Skeletal muscle tissue (tissue), 3 donors: ENCODE measurements at regions not wholly inside any gene's neighbourhood (a gene's known extent, or its start where the extent isn't known, plus 50 kb on each side); places are given as distances from the start of the nearest gene placed in this dataset.
A peak's percentile ranks its signal among the peaks of the same experiment; 100 is the strongest.
"Not testable (repeated sequence)": the region's sequence is repeated elsewhere in the genome, so short reads cannot be mapped to it uniquely, and the experiment has no call there.

Source experiments
- H3K27ac ChIP-seq: one replicate; pipeline ENCODE4 v1.7.0; 2013; ENCODE audit warnings: mild to moderate bottlenecking, low read depth, low read length, inconsistent platforms
- H3K27me3 ChIP-seq, 3 donors: one replicate each; pipeline ENCODE4 v1.7.0; 2013; ENCODE audit warnings: low read length in 3 of 3; ENCODE audit not compliant: control insufficient read depth in 3 of 3, insufficient read depth in 3 of 3
- H3K36me3 ChIP-seq, 3 donors: one replicate each; pipeline ENCODE4 v1.7.0; 2013; ENCODE audit warnings: low read length in 3 of 3; ENCODE audit not compliant: control insufficient read depth in 3 of 3, insufficient read depth in 3 of 3
- H3K4me1 ChIP-seq, 3 donors: one replicate each; pipeline ENCODE4 v1.7.0; 2013; ENCODE audit warnings: low read length in 3 of 3, mild to moderate bottlenecking in 3 of 3; ENCODE audit not compliant: control insufficient read depth in 3 of 3, insufficient read depth in 3 of 3
- H3K4me3 ChIP-seq, 3 donors: one replicate each; pipeline ENCODE4 v1.7.0; 2013; ENCODE audit warnings: low read length in 3 of 3
- H3K9ac ChIP-seq, 3 donors: one replicate each; pipeline ENCODE4 v1.7.0; 2013; ENCODE audit warnings: low read length in 3 of 3, mild to moderate bottlenecking in 3 of 3, moderate library complexity in 2 of 3, low read depth in 1 of 3
- H3K9me3 ChIP-seq, 3 donors: one replicate each; pipeline ENCODE4 v1.7.0; 2013; ENCODE audit warnings: low read length in 3 of 3; ENCODE audit not compliant: control insufficient read depth in 3 of 3
- donor health status: Osteomylitis.

GRCh38 chr2:132282104-132282503 is 120.4 kb upstream of the ANKRD30BL start:
- H3K9ac ChIP-seq, H3K4me1 ChIP-seq, H3K4me3 ChIP-seq, H3K36me3 ChIP-seq, H3K27ac ChIP-seq, H3K27me3 ChIP-seq, H3K9me3 ChIP-seq: not testable (repeated sequence)

DNA sequence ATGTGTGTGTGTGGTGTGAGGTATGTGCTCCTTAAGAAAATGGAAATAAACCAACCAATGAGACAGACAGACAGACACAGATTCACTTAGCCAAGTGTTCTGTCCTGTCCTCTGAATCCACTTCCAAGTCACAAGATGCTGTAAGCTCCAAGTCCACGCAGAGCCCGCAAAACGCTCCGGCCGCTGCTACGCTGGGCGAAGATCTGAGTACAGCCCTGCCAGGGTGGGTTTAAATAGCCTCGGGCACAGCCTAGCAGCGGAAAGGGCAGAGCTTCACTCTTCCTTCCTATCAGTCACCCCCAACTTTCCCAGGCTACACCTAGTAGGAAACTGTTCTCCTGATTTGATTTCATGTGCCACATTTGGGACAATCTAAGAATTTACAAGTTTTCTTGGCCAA is 121.2 kb upstream of the ANKRD30BL start:
- H3K36me3 ChIP-seq, result no peaks in the 10 kb centered on the region

DNA sequence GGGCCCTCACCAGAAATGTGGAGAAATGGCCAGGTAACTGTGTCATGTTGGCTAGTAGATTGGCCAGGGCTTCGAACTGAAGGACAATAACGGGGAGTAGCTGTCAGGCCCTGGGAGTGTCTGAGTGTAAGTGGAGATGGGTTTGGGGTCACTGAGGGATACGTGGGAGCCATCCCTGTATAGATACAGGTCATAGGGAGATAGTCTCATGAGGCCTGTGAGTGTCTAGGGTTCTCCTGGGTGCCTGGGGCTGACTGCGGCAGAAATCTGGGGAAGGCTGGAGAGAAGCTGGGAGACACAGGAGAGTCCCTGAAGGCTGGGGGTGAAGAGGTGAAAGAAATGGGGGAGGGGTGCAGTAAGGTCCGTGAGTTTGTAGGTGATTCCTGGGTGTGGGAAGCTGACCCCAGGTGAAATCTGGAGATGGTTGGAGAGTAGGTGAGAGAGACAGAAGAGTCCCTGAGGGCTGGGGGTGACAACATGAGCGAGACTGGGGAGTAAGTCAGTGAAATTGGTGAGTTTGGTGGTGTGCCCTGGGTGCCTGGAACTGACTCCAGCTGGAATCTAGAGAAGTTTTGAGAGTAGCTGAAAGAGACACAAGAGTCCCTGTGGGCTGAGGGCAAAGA is 124.6 kb upstream of the ANKRD30BL start:
- H3K36me3 ChIP-seq, H3K4me1 ChIP-seq, H3K27ac ChIP-seq, H3K27me3 ChIP-seq, H3K9me3 ChIP-seq, H3K9ac ChIP-seq, H3K4me3 ChIP-seq: not testable (repeated sequence)

More for the DNA sequence above, 121.2 kb upstream of the ANKRD30BL start:
- Histone ChIP-seq H3K4me1 (no peaks in the 10 kb centered on the region), H3K27me3 (peaks cover 0 to 13% (median 0%) of the 10 kb centered on the region in 3 donors), H3K27ac (no peak overlapping the region), H3K4me3 (no peak overlapping the region), H3K9ac (no peak overlapping the region), H3K9me3 (no peaks in the 10 kb centered on the region)

GRCh38 chr2:132287910-132288309 is 126.2 kb upstream of the ANKRD30BL start:
- H3K36me3 ChIP-seq, H3K9me3 ChIP-seq, H3K27me3 ChIP-seq, H3K9ac ChIP-seq, H3K4me1 ChIP-seq, H3K27ac ChIP-seq, H3K4me3 ChIP-seq: not testable (repeated sequence)

GRCh38 chr2:132289138-132289537 is 127.4 kb upstream of the ANKRD30BL start:
- not testable (repeated sequence) for H3K9me3 ChIP-seq, H3K36me3 ChIP-seq, H3K27me3 ChIP-seq, H3K27ac ChIP-seq, H3K4me1 ChIP-seq, H3K9ac ChIP-seq, H3K4me3 ChIP-seq

DNA sequence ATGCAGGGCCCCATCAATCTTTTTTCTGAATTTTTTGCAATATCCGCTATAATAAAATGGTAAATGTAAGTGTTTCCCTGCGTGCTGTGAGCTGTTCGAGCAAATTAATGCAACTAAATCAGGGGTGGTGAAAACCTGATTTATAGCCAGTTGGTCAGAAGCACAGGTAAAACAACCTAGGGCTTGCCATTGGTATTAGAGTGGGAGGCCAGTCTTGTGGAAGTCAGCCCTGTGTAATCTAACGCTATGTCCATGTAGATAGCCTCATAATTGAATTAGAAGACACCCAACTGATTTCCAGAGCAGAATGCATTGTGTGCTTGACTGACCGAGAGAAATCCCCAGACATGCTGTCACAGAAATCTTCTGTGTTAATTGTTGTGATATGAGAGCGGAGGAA is 126.8 kb upstream of the GPR39 start:
- H3K27ac ChIP-seq, H3K9me3 ChIP-seq, H3K4me1 ChIP-seq, H3K9ac ChIP-seq, H3K36me3 ChIP-seq, H3K27me3 ChIP-seq, H3K4me3 ChIP-seq: not testable (repeated sequence)

DNA sequence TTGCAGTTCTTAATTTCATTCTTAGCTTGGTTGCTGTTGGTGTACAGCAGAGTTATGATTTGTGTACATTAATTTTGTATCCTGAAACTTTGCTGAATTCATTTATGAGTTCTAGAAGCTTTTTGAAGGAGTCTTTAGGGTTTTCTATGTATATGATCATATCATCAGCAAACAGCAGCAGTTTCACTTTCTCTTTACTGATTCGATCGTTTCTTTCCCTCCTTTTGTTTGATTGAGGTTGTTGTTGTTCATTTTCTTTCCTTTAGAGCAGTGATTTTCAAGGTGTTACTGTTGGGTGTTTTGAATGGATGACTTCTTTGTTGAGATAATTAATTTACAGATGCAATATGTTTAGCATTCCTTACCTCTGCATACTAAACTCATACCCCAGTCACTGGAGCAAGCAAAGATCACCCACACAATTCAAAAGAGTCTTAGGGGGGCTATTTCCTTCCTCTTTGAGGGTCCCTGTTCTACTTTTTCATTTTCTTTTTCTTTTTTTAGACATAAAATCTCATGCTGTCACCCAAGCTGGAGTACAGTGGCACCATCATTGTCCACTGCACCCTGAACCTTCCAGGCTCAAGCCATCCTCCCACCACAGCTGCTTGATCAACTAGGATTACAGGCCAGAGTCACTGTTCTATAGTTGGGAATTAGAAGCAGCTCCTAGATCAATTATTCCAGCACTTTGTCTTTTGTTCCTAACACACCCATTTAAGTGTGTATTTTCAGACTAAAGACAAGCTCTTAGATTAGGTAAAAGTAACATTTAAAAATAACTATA is 115.8 kb upstream of the GPR39 start:
- not testable (repeated sequence) for H3K9ac ChIP-seq, H3K36me3 ChIP-seq, H3K4me3 ChIP-seq

GRCh38 chr2:132304661-132305380 is 111.8 kb upstream of the GPR39 start:
- not testable (repeated sequence) for H3K9ac ChIP-seq, H3K9me3 ChIP-seq, H3K27me3 ChIP-seq, H3K27ac ChIP-seq, H3K4me1 ChIP-seq, H3K36me3 ChIP-seq
- H3K4me3 ChIP-seq, result peak overlapping the region; percentile 48 to 56 (median 54)

More for the DNA sequence above, 115.8 kb upstream of the GPR39 start:
- not testable (repeated sequence) for H3K27me3 ChIP-seq, H3K9me3 ChIP-seq, H3K4me1 ChIP-seq, H3K27ac ChIP-seq

GRCh38 chr2:132307613-132308198 is 108.9 kb upstream of the GPR39 start:
- H3K4me3 ChIP-seq, H3K27ac ChIP-seq, H3K36me3 ChIP-seq, H3K4me1 ChIP-seq, H3K9ac ChIP-seq, H3K27me3 ChIP-seq, H3K9me3 ChIP-seq: not testable (repeated sequence)

GRCh38 chr2:132309203-132309602 is 107.4 kb upstream of the GPR39 start:
- not testable (repeated sequence) for H3K36me3 ChIP-seq, H3K9me3 ChIP-seq, H3K4me1 ChIP-seq, H3K27me3 ChIP-seq, H3K9ac ChIP-seq, H3K27ac ChIP-seq, H3K4me3 ChIP-seq
